Endothelial cell of umbilical vein (primary cell): ENCODE measurements at regions not wholly inside any gene's neighbourhood (a gene's known extent, or its start where the extent isn't known, plus 50 kb on each side); places are given as distances from the start of the nearest gene placed in this dataset.

Experiments
- BruUV-seq: library from RNA; stranded (reverse); fragments of 400-500 nt; replicated peaks from 2 replicates; lab custom pipeline; 2021; lab: Mats Ljungman, UMichigan
- CTCF ChIA-PET: fragments of 300-600, 350-600 bp; sonication (Branson Sonifier 250); formaldehyde crosslinking; loops from one replicate; lab custom pipeline; 2021; ENCODE audit warnings: antibody characterized with exemption, inconsistent platforms; lab: Charles Lee
- POLR2A ChIA-PET: fragments of 300-600, 350-600 bp; sonication (Branson Sonifier 250); formaldehyde crosslinking; loops from one replicate; lab custom pipeline; 2021; ENCODE audit warnings: antibody characterized with exemption, inconsistent platforms; lab: Charles Lee
- DNase-seq: peaks from one replicate; pipeline ENCODE4 v3.0.0-alpha.2; 2011; ENCODE audit warnings: low read depth, low spot score
- FAIRE-seq: peaks from 2 replicates; lab custom pipeline; 2011; peaks lifted over from hg19 to GRCh38; lab: Jason Lieb, UNC
- H2AFZ ChIP-seq: 2 replicates; pipeline ENCODE4 v1.6.0; 2012; ENCODE audit warnings: low read depth, low read length, control low read depth, inconsistent platforms
- H3K27ac ChIP-seq: 2 replicates; pipeline ENCODE4 v1.5.1; 2011; ENCODE audit warnings: low read depth, mild to moderate bottlenecking, control low read depth, low read length, moderate library complexity; ENCODE audit not compliant: insufficient read depth
- H3K27me3 ChIP-seq, 2 experiments: 2 replicates each; pipeline versions ENCODE4 v1.6.0 to v1.6.1; 2011; ENCODE audit warnings: low read length in 2 of 2, mixed read lengths in 1 of 2; ENCODE audit not compliant: control insufficient read depth in 2 of 2, insufficient read depth in 2 of 2
- H3K36me3 ChIP-seq, 2 experiments: 2 replicates in 1 of 2; 3 replicates in 1 of 2; pipeline ENCODE4 v1.5.1; 2011; ENCODE audit warnings: low read length in 2 of 2, mild to moderate bottlenecking in 1 of 2, moderate library complexity in 1 of 2; ENCODE audit not compliant: control insufficient read depth in 2 of 2, insufficient read depth in 2 of 2; ENCODE audit errors: extremely low read depth in 1 of 2
- H3K4me1 ChIP-seq: 3 replicates; pipeline ENCODE4 v1.5.1; 2011; ENCODE audit warnings: mild to moderate bottlenecking, low read length; ENCODE audit not compliant: control insufficient read depth, insufficient read depth; ENCODE audit errors: extremely low read depth
- H3K4me2 ChIP-seq: 2 replicates; pipeline ENCODE4 v1.6.1; 2011; ENCODE audit warnings: low read length, control low read depth, mixed read lengths; ENCODE audit not compliant: insufficient read depth
- H3K4me3 ChIP-seq, 3 experiments: fragments of 200-600 bp in 1 of 3; sonication (generic), shearing (Covaris generic) in 1 of 3; replicated peaks in 1 of 3; 2 replicates each; pipeline ENCODE4 v1.5.1; 2011 to 2016; ENCODE audit warnings: control low read depth in 3 of 3, low read length in 3 of 3, mild to moderate bottlenecking in 2 of 3, inconsistent platforms in 1 of 3, low read depth in 1 of 3, moderate library complexity in 1 of 3; ENCODE audit not compliant: insufficient read depth in 1 of 3
- H3K79me2 ChIP-seq: 2 replicates; pipeline ENCODE4 v1.6.0; 2012; ENCODE audit warnings: low read length, inconsistent platforms; ENCODE audit not compliant: control insufficient read depth, insufficient read depth
- H3K9ac ChIP-seq: replicated peaks from 2 replicates; pipeline ENCODE3; 2011; ENCODE audit warnings: low read length, control low read depth; ENCODE audit not compliant: insufficient read depth; ENCODE audit errors: extremely low read depth
- H3K9me1 ChIP-seq: replicated peaks from 3 replicates; pipeline ENCODE4 v1.6.0; 2011; ENCODE audit warnings: mild to moderate bottlenecking, low read length; ENCODE audit not compliant: control insufficient read depth, insufficient read depth; ENCODE audit errors: extremely low read depth
- H3K9me3 ChIP-seq: replicated peaks from 2 replicates; pipeline ENCODE4 v1.5.1; 2012; ENCODE audit warnings: low read length, inconsistent platforms; ENCODE audit not compliant: control insufficient read depth, insufficient read depth
- H4K20me1 ChIP-seq: replicated peaks from 2 replicates; pipeline ENCODE3; 2011; ENCODE audit warnings: mild to moderate bottlenecking, low read length; ENCODE audit not compliant: control insufficient read depth, insufficient read depth; ENCODE audit errors: extremely low read depth
- CTCF ChIP-seq, 2 donors: IDR thresholded peaks; 1 replicate in 1 of 2; 2 replicates in 1 of 2; pipeline ENCODE4 v1.5.1; 2011; ENCODE audit warnings: low read length in 2 of 2, mild to moderate bottlenecking in 2 of 2, moderate library complexity in 2 of 2, control low read depth in 1 of 2, inconsistent platforms in 1 of 2, low read depth in 1 of 2; ENCODE audit not compliant: insufficient read depth in 1 of 2; ENCODE audit errors: extremely low read depth in 1 of 2
- EZH2 ChIP-seq: IDR thresholded peaks from 2 replicates; pipeline ENCODE4 v1.6.1; 2012; ENCODE audit warnings: borderline replicate concordance, low read depth, mild to moderate bottlenecking, moderate library complexity, low read length, inconsistent platforms; ENCODE audit not compliant: severe bottlenecking
- FOS ChIP-seq: IDR thresholded peaks from 2 replicates; pipeline ENCODE4 v1.6.1; 2011; ENCODE audit warnings: mild to moderate bottlenecking, low read length, moderate library complexity, borderline replicate concordance; ENCODE audit not compliant: insufficient read depth
- GATA2 ChIP-seq: IDR thresholded peaks from 2 replicates; pipeline ENCODE4 v1.7.0; 2011; ENCODE audit warnings: low read depth, mild to moderate bottlenecking, moderate library complexity, mixed read lengths, low read length; ENCODE audit not compliant: insufficient read length, insufficient read depth
- JUN ChIP-seq: IDR thresholded peaks from 2 replicates; pipeline ENCODE4 v1.6.1; 2011; ENCODE audit warnings: borderline replicate concordance, low read depth; ENCODE audit not compliant: insufficient read length, insufficient read depth
- MYC ChIP-seq: IDR thresholded peaks from one replicate; pipeline ENCODE4 v1.6.1; 2011; ENCODE audit warnings: mild to moderate bottlenecking, low read depth, low read length
- POLR2A ChIP-seq: IDR thresholded peaks from 2 replicates; pipeline ENCODE4 v1.6.1; 2012; ENCODE audit warnings: low read depth, mild to moderate bottlenecking, control low read depth, low read length
- POLR2AphosphoS5 ChIP-seq: IDR thresholded peaks from 2 replicates; pipeline ENCODE4 v1.6.1; 2012; ENCODE audit warnings: low read depth, mild to moderate bottlenecking, control low read depth, low read length, moderate library complexity; ENCODE audit not compliant: insufficient read depth
- dilution Hi-C: fragments of 300-500 bp; cut with MboI; formaldehyde crosslinking; loops from one replicate; pipeline ENCODE4 v1.15.0; 2019; ENCODE audit warnings: low sequenced_read_pairs; ENCODE audit not compliant: extremely low pct_ligation_motif_present
- intact Hi-C: fragments of 100-400 bp; cut with micrococcal nuclease; formaldehyde crosslinking; loops from one replicate; pipeline ENCODE4 v1.10.0; 2022
- TF ChIP-seq, protein P1 (sequence below): IDR thresholded peaks from 2 replicates; pipeline ENCODE4 v1.6.1; 2011; ENCODE audit not compliant: insufficient read depth, insufficient read length

DNA sequence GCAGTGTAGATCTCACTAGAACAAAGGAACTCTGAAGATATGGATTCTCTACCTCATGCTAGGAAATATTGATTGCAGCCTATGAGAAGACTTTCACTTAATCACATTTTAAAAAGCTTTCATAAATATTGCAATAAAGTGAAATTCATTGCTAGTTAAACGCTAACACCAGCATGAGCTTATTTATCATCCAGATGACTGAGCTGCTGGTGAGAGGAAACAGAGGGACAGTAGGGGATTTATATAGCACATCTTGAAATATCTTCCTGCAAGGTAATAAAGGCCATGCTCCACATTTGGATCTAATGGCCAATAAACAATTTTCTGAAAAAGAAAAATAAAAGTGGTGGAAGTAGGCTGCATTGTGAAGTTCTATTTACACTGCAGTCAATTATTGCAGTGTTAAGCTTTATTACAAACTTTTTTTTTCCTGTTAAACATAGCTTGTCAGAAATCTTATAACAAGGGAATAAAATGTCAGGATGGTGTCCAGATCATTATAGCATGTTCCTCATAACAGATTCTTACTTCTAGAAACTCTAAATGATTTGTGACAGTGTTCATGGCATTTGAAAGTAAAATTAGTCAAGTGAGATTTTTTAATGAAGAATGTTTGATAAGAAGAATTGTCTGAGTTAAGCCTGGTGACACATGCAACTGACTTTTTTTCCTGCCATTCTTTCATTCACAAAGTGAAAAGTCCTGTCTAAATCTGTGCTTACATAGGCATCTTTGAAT, 342.6 kb downstream of the DMAC1 start:
- no peak for FAIRE-seq
- H3K9me1 ChIP-seq, result no peaks in the 10 kb centered on the region
- no peak overlapping the region for H2AFZ ChIP-seq
- no TSS peak for BruUV-seq
- no peaks in the 10 kb centered on the region for H3K9me3 ChIP-seq
- H3K36me3 ChIP-seq, result no peaks in the 10 kb centered on the region
- DNase-seq, result no peak
- no peak overlapping the region for H3K4me3 ChIP-seq
- no peak overlapping the region for H3K9ac ChIP-seq
- no peaks in the 10 kb centered on the region for H3K4me1 ChIP-seq
- CTCF ChIA-PET, result no interaction called here
- dilution Hi-C loops (no loop called here), intact Hi-C loops (no loop called here)
- H3K4me2 ChIP-seq, result no peak overlapping the region
- no peaks in the 10 kb centered on the region for H3K27me3 ChIP-seq
- H4K20me1 ChIP-seq, result no peaks in the 10 kb centered on the region
- TF ChIP-seq CTCF (IDR thresholded peaks at IDR 0.05; ENCODE audit: extremely low read depth in 1 of 2, insufficient read depth in 1 of 2, low read depth in 1 of 2, low read length in 2 of 2) (no peak), EZH2 (no peak), FOS (no peak), GATA2 (no peak), MYC (no peak), POLR2A (no peak), POLR2AphosphoS5 (no peak), JUN (no peak)
- TF ChIP-seq, protein P1, sequence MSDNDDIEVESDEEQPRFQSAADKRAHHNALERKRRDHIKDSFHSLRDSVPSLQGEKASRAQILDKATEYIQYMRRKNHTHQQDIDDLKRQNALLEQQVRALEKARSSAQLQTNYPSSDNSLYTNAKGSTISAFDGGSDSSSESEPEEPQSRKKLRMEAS, result no peak
- no peaks in the 10 kb centered on the region for H3K79me2 ChIP-seq
- no peak overlapping the region for H3K27ac ChIP-seq
- POLR2A ChIA-PET, result no interaction called here
